RPMI8226 (cell line): ENCODE measurements at regions not wholly inside any gene's neighbourhood (a gene's known extent, or its start where the extent isn't known, plus 50 kb on each side); places are given as distances from the start of the nearest gene placed in this dataset.

Experiments used
- DNase-seq: peaks from one replicate; pipeline ENCODE4 v3.0.0-alpha.2; 2015

DNA sequence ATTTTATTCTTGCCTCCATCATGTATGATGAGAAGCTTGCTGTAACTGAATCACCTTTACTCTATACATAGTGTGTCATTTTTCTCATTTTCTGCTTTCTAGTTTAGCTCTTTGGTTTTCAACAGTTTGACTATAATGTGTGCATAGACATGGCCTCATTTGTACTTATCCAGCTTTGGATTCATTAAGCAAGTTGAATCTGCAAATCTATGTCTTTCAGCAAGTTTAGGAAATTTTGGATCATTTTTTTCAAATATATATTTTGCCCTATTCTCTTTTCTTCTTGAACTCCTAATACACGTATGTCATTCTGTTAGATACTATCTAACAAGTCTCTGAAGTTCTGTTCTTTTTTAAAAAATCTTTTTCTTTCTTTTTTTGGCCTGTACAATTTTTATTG is 57.8 kb downstream of the PRLHR start:
- no peak for DNase-seq

DNA sequence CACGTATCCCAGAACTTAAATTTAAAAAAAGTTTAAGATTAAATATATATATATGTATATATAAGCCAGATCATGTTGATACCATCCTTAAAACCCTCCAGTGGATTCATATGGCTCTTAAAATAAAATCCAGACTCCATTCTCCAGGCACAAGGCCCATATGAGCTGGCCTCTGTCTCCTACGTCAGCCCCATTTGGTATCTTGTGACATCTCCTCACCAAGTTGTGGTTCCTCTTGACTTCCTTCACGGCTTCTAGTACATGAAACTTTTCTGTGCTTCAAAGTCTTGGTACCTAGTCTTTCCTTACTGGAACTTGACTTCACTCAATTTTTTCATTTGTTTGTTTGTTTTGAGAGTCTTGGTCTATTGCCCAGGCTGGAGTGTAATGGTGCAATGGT is 61.3 kb downstream of the PRLHR start:
- DNase-seq: no peak

DNA sequence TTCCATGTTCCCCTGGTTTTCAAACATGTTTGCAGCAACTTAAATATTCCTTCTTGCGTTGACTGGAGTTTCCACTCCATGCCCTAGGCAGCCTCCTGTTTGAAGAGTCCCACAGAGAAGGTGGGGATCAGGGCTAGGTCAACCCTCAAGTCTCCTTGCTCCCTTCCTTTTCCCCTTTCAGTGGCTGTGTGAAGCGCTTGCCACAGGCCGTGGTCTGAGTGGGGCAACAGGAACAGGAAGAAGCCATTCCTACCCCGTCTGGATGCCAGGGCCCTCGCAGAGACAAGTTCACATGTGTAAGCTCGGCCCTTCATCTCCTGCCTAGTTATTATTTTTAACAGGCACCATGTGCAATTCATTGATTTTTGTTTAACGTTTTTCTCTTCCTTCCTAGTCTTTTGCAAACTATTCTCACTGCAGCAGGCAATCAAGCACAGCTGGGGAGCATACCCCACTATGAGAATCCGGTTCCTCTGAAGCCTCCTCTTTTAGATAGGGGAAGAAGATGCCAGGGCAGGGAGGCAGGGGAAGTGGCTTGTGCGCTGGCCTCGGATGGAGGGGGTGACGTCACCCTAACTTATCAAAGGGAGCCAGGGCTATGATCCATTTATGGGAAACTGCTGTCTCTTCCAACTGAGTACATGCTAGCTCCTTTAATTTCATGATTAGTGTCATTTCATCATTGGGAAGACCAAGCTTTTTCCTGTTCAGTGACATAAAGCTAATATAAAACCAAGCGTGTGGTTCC is 64.2 kb downstream of the PRLHR start:
- DNase-seq: no peak

DNA sequence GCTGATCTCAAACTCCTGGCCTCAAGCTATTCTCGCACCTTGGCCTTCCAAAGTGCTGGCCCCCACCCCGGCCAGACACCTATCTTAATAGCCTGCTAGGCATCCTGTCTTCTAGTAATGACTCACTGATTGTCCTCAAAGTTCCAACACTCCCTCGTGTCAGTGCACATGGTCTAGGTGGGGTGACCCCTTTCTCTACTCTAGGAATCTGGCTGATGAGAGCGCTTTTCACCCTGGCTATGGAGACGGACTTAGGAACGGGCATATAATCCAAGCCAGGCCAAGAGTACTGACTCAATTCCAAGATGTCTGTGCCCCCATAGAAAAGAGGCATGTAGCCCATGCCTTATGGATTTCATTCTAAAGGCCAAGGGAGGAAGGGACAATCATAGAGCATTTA is 67.0 kb downstream of the PRLHR start:
- DNase-seq: no peak

DNA sequence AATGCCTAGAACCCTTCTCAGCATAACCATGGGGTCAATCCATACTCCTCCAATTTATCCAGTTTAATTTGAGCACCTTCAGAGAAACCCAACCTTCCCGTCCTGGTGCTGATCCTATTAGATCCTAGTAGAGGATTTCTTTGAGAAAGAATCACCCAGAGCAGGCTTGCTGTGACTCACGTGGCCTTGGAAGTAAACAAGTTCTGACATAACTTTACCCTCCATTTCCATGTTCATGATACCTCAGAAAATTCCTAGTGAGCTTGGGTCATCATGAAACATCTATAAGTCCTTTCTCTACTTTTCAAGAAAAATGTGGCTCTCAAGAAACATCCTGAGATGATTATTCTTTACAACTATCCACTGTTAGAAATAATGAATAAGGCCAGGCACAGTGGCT is 71.7 kb downstream of the PRLHR start:
- DNase-seq: no peak

DNA sequence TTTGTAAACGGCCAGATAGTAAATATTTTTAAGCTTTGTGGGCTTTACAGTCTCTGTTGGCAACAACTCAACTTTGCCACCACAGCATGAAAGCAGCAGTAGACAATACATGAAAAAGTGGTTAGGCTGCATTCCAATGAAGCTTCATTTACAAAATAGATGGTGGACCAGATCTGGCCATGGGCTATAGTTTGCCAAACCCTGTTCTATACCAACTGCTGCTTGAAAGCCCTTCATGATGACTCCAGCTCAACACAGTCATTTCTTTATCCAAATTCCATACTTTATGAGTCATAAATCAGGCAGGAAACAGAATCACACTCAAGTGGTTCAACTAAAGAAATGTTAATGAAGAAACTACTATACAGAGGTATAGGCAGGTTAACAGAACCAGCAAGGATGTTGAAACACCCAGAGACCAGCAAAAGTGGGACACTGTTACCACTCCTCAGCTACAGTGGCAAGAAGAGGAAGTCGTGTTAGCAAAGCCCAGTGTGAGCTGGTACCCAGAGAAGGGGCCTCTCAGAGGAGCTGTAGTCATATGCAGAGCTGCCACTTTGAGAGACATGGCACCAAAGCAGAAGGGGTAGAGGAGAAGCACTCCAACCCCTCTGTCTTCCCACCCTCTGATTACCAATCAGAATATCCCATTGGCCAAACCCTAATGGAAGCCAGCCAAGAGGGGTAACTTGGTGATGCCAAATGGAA is 72.5 kb downstream of the PRLHR start:
- DNase-seq: no peak

DNA sequence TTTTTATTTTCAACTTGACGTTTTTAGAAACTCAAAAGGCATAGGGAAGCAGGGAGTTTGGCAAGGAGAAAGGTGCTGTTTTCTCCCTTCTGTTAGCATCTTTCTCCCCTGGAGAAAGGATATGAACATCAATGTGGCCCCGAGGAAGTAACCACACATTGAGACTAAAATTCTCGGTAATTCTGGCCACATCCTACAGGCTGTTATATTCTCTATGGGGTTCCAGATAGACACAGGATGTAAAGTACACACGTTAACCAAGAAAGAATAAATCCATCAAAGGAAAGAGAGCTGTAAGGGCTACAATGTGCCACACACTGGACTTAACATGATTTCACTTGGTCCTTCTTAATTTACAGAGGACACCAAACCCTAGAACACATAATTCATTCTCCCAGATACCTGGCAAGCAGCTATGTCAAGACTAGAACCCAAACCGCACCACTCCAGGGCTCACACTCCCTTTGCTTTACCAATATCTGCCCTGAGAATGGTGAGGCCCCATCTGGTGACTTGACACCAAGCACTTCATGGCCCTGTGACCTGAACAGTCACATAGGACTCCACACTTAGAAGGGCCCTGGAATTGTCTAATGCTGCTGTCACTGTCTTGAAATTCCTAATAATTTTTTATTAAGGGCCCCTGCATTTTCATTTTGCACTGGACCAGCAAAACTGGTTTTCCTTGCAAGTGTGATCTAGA is 73.9 kb downstream of the PRLHR start:
- DNase-seq: no peak

DNA sequence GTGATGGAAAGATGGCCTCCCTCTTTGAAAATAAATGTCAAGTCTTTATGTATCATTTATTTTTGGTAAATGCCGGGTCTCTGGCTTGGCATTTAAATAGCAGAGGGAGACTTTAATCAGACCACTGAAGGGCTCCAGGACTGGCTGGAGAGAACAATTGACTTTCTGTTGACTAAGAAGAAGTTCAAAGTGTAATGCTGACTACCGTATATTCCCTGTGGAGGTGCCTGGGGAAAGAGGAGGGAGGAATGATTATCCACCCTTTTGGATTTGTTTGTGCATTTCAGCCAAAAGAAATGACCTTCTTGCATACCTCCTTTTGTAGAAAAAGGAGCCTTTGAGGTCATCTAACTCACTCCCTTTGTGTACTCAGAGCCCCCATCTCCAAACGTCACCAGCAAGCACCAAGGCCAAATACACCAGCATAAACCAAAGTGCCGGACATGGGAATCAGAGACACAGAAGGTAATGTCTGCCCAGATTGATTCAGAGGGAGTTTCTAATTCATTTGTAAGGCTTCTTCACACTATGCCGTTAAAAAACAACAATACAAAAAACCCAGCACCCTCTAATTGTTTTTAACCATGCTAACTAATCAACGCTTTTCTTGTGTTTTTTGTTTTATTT is 75.2 kb downstream of the PRLHR start:
- no peak for DNase-seq

DNA sequence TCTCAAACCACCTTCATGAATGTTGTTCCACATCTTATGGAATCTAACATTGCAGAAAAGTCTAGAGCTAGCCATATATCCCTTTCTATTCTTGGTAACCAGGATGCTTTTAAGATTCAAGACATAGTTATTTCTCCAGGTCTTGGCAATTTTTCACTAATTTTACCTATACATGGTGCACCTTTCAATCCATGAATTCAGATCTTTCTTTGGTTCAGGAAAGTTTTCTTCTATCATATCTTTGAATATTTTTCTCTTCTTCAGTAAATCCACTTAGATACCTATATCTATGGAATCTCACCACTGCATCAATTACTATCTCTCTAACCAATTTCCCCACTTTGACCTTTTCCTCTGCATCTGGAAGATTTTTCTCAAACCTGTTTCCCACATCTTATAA is 77.4 kb downstream of the PRLHR start:
- DNase-seq: no peak

DNA sequence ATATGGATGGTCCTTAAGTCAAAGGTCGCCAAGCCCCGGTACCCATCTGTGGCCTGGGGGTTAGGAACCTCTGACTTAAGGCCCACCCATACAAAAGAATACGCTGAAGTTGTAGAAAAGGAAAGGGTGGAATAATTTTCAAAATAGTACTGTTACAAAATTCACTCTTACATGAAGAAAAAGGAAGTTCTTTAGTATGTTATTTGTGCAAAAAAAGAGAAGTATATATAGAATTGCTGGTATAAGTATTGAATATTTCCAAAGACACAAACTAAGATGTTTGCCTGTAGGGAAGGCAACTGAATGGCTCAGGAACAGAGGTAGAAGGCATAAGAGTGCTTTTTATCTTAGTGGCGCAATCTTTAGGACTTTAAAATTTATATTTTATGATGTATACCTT is 78.7 kb downstream of the PRLHR start:
- DNase-seq: no peak

DNA sequence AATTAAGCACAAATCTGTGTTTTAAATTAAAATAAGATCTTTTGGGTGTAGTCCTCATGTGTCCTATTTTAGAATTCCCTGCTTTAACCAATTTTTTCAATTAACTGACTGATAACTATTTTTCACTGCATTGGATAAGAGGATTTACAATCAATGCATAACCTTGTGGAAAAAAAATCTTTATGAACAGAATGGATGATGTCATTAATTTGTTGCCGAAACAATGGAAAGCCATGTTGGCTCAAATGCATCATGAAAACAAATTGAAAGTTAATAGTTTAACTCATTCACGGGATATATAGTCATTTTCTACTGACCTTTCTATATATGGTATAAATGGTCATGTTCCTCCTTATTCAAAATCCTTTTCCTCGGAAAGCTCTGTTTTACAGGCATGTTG is 82.3 kb downstream of the PRLHR start:
- DNase-seq: no peak

DNA sequence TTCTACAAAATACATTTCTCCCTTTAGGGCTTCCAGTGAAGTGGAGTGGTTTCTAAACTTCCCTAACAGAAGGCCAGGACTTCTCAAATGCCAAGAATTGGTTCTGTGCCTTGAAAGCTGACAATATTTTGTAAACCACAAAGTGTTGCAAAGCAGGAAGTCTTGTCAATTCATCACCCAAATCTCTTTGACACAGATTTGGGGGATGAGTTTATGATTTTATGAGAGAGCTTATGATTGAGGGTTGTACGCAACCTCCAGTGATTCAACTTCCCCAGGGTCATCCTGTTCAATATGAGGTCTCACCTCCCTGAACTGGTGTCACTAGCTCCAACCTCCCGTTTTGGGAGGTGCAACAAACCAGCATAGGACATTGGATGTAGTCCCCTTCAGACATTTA is 83.7 kb downstream of the PRLHR start:
- DNase-seq: no peak

DNA sequence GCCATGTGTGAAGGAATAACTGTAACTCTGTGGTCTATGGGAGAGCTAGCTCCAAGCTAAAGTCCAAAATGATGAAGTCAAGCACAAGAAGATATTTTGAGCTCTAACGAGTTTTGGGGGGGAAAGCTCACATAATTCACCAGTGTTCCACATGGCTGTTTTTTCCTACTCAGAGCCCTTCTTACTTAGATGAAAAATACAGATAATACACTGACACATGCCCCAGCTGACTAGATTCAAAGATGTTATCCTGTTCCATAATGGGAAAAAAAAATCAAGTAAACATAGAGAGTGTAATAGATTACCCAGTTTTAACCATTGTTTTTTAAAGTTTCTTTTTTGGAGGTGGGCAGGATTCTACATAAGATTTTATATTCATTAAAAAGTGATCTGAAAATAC is 86.6 kb downstream of the PRLHR start:
- DNase-seq: no peak

DNA sequence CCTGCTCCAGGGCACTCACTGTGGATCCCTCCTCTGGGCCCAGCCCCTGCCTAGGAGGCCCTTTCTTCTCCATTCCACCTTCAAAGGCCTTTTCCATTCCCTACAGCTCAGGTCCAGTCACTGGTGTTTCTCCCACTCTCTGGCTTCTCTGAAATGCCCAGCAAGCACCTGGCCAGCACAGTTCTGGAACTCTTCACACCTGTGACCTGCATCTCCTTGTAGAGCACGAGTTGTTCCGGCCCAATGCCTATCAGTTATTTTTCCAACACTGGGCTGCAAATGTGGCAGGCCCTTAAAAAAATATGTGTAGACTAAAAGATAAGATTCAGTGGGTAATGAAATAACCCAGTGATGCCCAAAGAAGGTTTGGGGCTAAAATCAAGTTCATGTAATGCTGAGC is 87.1 kb downstream of the PRLHR start:
- no peak for DNase-seq

DNA sequence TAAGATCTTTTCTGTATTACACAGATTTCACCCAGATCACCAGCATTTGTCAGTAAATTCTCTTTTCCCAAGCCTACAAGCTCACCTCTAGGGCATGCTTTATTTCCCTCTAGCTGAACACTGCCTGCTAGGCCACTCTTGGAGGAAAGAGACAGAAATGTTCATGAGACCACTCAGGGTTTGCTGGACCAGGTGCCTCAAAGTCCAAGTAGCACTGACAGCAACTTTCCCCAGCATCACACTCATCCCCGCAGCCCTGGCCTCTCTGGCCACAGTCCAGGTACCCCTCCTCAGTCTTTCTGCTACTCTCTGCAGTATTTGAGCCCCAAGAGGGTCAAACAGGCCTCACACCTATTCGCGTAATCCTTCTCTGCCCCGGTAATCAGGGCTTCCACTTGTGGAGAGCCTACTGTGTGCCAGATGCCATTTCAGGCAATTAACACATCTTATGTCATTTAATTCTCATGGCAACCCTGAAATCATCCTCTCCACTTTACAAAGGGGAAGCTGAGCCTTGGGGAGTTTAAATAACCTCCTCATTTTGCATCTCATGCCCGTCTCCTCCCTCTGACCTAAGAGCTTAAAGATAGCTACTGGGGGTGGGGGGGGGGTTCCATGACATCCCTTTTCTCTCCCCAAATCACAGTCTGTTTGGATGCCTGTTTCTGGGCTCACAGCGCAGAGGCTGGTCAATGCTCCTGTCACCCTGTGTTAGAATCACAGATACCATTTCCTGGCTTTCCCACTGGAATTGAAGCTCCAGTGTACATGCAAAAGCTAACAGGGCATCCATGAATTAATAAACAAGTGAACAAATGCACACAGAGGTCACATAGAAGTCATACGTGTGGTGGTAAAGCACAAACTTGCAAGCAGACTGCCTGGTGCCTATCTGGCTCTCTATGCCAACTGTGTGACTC is 88.5 kb downstream of the PRLHR start:
- no peak for DNase-seq

DNA sequence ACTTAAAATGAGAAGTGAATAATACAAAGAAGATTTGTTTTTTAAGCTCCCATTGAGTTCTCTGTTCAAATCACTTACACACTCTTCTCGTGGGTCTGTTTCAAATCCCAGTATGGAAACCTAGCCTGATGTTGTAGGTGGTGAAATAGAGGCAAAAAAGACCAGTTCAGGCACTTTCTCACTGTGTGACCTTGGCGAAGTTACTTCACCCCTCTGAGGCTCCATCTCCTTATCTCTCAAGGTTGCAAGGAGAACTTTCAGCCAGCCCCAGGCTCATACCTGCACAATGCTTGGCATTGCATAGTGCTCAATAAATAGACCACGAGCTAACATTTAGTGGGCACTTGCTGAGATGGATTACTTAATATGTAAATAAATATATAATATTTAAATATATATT is 90.1 kb downstream of the PRLHR start:
- DNase-seq: no peak

DNA sequence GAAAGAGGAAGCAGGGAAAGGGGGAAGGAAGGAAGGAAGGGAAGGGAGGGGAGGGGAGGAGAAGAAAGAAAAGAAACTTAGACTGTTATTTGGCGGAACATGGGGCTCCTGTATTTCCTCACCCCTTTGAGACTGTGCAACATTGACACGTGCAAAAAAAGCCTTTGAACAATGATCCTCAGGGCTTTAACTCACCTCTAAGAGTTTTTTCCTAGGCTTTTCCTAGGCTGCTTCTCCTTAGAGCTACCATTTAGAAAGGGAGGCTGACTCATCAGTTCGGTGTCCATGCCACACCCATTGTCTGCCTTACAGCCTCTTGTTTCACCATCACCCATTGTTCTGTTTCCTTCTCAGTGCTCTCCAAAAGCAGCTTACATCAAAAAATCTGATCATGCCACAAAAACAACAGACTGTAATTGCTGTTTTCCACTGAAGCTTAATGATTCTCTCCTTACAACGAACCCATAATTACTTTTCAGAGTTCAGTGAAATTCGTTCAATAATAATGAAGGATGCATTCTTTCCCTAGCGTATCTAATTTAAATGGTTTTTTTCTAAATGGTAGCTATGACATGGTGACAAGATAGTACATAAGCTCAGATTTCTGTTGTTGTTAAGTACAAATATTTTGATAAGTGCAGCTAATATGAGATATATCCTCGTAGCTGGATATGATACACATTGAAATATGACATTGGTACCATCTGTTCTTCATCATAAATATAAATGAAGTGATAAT is 90.8 kb downstream of the PRLHR start:
- no peak for DNase-seq

DNA sequence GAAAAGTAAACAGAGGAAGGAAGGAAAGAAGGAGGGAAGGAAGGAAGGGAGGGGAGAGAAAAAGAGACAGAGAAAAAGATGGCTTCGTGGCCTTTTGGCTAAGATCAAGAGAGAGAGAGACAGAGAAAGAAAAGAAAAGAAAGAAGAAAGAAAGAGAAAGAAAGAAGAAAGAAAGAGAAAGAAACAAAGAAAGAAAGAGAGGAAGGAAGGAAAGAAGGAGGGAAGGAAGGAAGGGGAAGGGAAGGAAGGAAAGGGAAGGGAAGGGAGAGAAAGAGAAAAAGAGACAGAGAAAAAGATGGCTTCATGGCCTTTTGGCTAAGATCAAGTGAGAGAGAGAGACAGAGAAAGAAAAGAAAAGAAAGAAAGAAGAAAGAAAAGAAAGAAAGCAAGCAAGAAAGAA is 91.4 kb downstream of the PRLHR start:
- DNase-seq: no peak

DNA sequence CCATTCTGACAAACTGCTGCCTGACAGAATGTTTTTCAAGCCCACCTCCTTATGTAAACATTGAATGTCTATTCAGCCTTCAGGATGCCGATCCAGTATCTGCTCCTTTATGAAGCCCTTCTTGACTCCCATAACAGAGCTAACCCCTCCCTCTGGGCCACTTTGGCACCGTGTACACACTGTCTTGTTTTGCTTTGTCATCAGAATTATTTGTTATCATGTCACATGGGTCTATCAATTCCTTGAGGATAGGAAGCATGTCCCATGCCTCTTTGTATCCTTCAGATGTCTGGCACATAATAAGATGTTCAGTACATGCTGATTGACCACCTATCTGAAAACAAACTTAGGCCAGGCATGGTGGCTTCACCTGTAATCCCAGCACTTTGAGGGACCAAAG is 92.3 kb downstream of the PRLHR start:
- DNase-seq: no peak

DNA sequence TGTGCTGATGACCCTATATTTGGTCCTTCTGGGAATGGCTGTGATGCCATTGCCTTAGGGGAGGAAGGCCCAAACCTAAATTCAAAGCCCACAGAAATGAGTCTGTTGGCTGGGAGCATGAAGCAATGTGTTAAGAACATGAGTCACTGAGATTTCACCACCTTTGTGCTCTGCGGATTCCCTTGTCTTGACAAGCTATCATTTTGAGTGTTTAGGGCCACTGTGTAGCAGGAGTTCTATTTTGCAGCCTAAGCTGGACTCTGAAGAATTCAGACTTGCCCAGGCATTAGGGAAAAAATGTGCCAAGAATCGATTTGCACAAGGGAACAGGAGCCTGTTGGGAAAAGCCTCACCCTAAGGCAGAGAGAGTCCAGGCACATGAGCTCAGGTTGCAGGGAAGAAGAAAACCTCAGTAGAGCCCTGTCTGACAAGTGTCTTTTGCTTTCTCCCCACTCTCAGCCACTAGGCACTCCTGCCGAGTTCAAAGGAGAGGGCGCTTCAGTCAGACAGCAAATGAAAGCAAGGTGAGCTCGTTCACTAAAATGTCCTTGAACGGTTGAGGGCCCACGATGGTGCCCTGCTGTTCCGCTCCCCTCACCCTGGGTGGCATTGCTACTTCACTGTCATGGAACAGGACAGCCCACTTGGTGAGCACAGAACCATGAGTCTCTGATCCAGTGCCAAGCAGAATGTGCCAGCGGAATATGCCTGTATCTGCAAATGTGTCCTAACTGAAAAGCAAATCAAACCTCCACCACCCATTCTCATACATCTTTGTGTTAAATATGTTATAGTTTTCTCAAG is 93.6 kb downstream of the PRLHR start:
- no peak for DNase-seq

DNA sequence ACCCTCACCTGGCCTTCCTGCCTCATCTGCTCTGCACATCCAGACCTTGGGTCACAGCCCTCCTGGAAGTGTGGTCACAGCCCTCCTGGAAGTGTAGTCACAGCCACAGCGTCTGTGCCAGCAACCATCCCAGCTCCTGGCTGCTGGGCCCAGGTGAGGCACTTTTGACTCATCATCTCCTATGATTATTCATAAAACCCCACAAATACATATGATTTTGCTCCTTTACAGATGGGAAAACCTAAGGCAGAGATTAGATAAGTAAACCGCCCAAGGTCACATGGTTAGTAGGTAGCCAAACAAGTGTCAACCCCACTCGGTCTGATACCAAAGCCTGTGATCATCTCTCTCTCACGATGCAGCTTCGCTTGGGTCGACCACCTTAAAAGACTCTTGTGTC is 94.3 kb downstream of the PRLHR start:
- no peak for DNase-seq
